GM13976 (cell line): ENCODE measurements at regions not wholly inside any gene's neighbourhood (a gene's known extent, or its start where the extent isn't known, plus 50 kb on each side); places are given as distances from the start of the nearest gene placed in this dataset.

ENCODE experiments used
- DNase-seq: peaks from one replicate; pipeline ENCODE4 v3.0.0; 2012; ENCODE audit warnings: low spot score
- CTCF ChIP-seq: IDR thresholded peaks from 2 replicates; pipeline ENCODE4 v1.5.1; 2012; ENCODE audit warnings: borderline replicate concordance, mild to moderate bottlenecking; ENCODE audit not compliant: insufficient read depth; ENCODE audit errors: extremely low read depth, missing control alignments, control extremely low read depth
- in situ Hi-C: fragments of 300-500 bp; cut with MboI; formaldehyde crosslinking; loops from one replicate; pipeline ENCODE4 v1.12.0; 2022; ENCODE audit warnings: low sequenced_read_pairs, mixed read lengths, inconsistent platforms; ENCODE audit not compliant: unreplicated experiment

DNA sequence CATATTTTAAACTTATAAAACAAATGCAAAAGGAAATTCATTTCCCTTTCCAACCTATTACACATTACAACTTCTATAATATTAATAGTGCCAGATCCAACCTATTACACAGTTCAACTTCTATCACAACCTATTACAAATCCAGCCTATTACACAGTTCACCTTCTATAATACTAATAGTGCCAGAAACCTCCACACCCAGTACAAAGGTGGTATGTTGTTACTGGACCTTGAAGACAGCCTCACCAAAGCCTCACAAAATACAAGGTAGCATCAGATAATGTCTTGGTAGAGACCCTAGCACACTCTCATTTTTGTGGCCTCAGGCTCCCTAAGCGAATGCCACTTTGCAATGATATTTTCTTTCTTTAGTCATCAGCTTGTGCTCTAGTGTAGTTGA is 68.7 kb upstream of the PELI2 start:
- no peak for DNase-seq
- in situ Hi-C loops = no loop called here
- TF ChIP-seq CTCF = no peak

DNA sequence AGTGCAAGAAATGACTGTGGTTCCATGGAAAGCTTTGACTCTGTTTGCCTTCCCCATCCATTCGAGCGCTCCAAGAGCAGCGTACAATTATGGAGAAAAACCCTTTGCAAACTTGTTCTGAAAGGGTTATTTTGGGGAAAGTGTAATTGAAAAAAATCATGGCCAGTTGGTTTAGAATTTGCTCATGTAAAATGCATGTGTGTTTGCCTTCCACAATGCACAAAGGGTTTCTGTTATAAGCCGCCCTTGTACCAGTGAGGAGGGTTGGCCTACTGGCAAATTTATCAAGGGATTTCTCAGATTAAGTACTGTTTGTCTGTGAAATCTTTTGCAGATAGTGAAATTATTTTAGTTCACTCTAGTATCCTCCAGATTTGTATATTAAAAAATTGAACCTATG is 62.7 kb upstream of the PELI2 start:
- TF ChIP-seq CTCF = no peak
- no peak for DNase-seq
- in situ Hi-C loops = no loop called here

- no peak for TF ChIP-seq CTCF
- in situ Hi-C loops = no loop called here
- no peak for DNase-seq
Observed at GRCh38 chr14:56056031-56056430, 62.2 kb upstream of the PELI2 start.

DNA sequence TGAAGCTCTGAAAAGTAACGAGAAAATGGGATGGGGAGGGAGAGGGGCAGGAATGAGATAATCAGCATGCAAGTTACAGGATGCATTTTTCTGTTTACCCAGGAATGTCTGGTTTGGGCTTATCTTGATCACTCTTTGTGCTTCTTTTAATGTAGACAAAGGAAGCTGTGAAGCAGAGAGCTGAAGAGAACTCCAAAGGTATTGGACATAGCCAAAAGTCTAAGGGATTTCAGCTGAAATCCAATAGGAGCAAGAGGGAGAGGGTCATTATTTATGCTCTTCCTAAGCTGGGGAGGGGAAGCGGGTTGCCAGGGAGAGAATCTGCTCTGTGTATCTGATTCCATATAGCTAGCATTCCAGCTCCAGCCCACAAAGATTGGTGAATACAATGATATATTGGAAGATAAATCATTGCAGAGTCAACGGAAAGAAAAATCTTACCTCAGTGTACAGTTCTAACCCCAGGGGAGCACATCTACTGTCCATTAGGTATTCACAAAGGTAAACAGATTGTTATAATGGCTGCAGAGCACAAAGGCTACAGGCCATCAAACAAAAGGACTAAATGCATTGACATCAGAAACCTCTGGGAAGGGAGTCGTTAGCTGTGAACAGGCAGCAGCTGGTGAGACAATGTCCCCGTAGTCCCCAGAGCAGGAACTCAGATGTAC is 61.0 kb upstream of the PELI2 start:
- no peak for DNase-seq
- no peak for TF ChIP-seq CTCF
- in situ Hi-C loops = no loop called here

DNA sequence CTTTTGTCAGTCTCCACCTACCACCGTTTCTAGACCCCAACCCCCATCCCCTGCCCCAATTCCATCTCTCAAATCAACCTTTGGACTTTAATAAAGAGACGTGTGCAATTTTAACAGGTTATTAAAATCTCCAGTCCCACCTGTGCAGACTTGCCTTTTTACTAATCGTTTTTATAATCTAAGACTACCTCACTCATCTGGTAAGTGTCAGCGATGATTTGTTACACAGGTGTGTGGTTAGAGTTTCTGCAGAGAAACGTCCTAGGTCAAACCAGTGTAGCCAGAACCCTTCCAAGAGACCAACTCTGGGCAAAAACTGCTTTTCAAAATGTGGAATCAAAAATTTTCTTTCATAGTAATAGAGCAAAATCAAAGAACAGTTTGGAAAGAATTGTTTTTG is 60.4 kb upstream of the PELI2 start:
- TF ChIP-seq CTCF = no peak
- DNase-seq = no peak
- in situ Hi-C loops = no loop called here

GRCh38 chr14:56059054-56059453 is 59.2 kb upstream of the PELI2 start:
- TF ChIP-seq CTCF = no peak
- in situ Hi-C loops = no loop called here
- DNase-seq = no peak
